K562 (cell line): ENCODE measurements at regions not wholly inside any gene's neighbourhood (a gene's known extent, or its start where the extent isn't known, plus 50 kb on each side); places are given as distances from the start of the nearest gene placed in this dataset.

Experiments
- ATAC-seq: fragments of 200-7000 bp; cut with Tn5 transposase; 3 replicates; pipeline ENCODE4 v1.9.1; 2020; ENCODE audit warnings: moderate library complexity
- BruUV-seq: library from RNA; stranded (reverse); fragments of 400-500 nt; replicated peaks from 2 replicates; lab custom pipeline; 2021; lab: Mats Ljungman, UMichigan
- CTCF ChIA-PET: fragments of 300-600 bp; formaldehyde crosslinking; extraction: SDS; loops from one replicate; lab custom pipeline; 2021; ENCODE audit warnings: low intra/inter-chr PET ratio; lab: Yijun Ruan, JAX
- POLR2A ChIA-PET: fragments of 300-600, 350-650 bp; sonication (Branson Sonifier 250); formaldehyde crosslinking; extraction: SDS; loops from one replicate; lab custom pipeline; 2021; ENCODE audit warnings: antibody characterized with exemption, inconsistent platforms; lab: Yijun Ruan, JAX
- DNase-seq, 4 experiments: peaks; one replicate each; pipeline versions ENCODE4 v3.0.0 to v3.0.0-alpha.2; 2011 to 2018; ENCODE audit warnings: low spot score in 3 of 4, mixed read lengths in 3 of 4; ENCODE audit errors: extremely low read depth in 1 of 4
- FAIRE-seq: peaks from 2 replicates; lab custom pipeline; 2011; peaks lifted over from hg19 to GRCh38; lab: Jason Lieb, UNC
- H2AFZ ChIP-seq: 2 replicates; pipeline ENCODE4 v1.6.0; 2011; ENCODE audit warnings: low read depth, low read length, control low read depth, inconsistent platforms
- H3K27ac ChIP-seq: fragments of 200-600 bp; 3 replicates; pipeline ENCODE4 v1.8.0; 2011; ENCODE audit warnings: low read depth, mild to moderate bottlenecking, control low read depth, inconsistent platforms, low read length, moderate library complexity, mixed read lengths; ENCODE audit errors: extremely low read depth
- H3K27me3 ChIP-seq, 2 experiments: fragments of 300-600 bp in 1 of 2; 2 replicates in 1 of 2; 3 replicates in 1 of 2; pipeline versions ENCODE4 v1.6.0 to v1.8.0; 2011; ENCODE audit warnings: inconsistent platforms in 2 of 2, low read length in 2 of 2, mild to moderate bottlenecking in 1 of 2, mixed read lengths in 1 of 2, moderate library complexity in 1 of 2; ENCODE audit not compliant: control insufficient read depth in 2 of 2, insufficient read depth in 2 of 2
- H3K36me3 ChIP-seq: fragments of 300-600 bp; 3 replicates; pipeline ENCODE4 v1.8.0; 2011; ENCODE audit warnings: mild to moderate bottlenecking, low read length, inconsistent platforms; ENCODE audit not compliant: control insufficient read depth, insufficient read depth
- H3K4me1 ChIP-seq, 2 experiments: fragments of 200-600 bp in 1 of 2; replicated peaks in 1 of 2; 2 replicates in 1 of 2; 3 replicates in 1 of 2; pipeline versions ENCODE4 v1.5.1 to v1.8.0; 2011; ENCODE audit warnings: inconsistent platforms in 2 of 2, low read length in 2 of 2, mild to moderate bottlenecking in 1 of 2, mixed read lengths in 1 of 2, moderate library complexity in 1 of 2; ENCODE audit not compliant: control insufficient read depth in 2 of 2, insufficient read depth in 2 of 2
- H3K4me2 ChIP-seq: 2 replicates; pipeline ENCODE4 v1.6.1; 2011; ENCODE audit warnings: low read length, control low read depth, inconsistent platforms, mixed read lengths; ENCODE audit not compliant: insufficient read depth
- H3K4me3 ChIP-seq: fragments of 200-600 bp; sonication (generic), shearing (Covaris generic); 2 replicates; pipeline ENCODE4 v1.5.1; 2016; ENCODE audit warnings: control low read depth, inconsistent platforms
- H3K79me2 ChIP-seq: fragments of 200-600 bp; 3 replicates; pipeline ENCODE4 v1.8.0; 2011; ENCODE audit warnings: low read length, inconsistent platforms; ENCODE audit not compliant: control insufficient read depth, insufficient read depth
- H3K9ac ChIP-seq, 2 experiments: 2 replicates each; pipeline versions ENCODE4 v1.6.0 to v1.6.1; 2011; ENCODE audit warnings: low read depth in 2 of 2, low read length in 2 of 2, control low read depth in 1 of 2, inconsistent platforms in 1 of 2, mild to moderate bottlenecking in 1 of 2, mixed read lengths in 1 of 2; ENCODE audit not compliant: insufficient read depth in 1 of 2
- H3K9me1 ChIP-seq: one replicate; pipeline ENCODE4 v1.6.0; 2011; ENCODE audit warnings: inconsistent platforms, mild to moderate bottlenecking, low read length, moderate library complexity; ENCODE audit not compliant: control insufficient read depth, insufficient read depth
- H3K9me3 ChIP-seq: replicated peaks from 2 replicates; pipeline ENCODE4 v1.5.1; 2011; ENCODE audit warnings: low read depth, low read length, inconsistent platforms; ENCODE audit not compliant: control insufficient read depth, insufficient read depth
- H4K20me1 ChIP-seq: replicated peaks from 2 replicates; pipeline ENCODE4 v1.6.1; 2011; ENCODE audit warnings: low read length, inconsistent platforms, mixed read lengths; ENCODE audit not compliant: control insufficient read depth, insufficient read depth
- TOE1 ChIP-seq, 2 experiments: fragments of 450-650 bp in 1 of 2; sonication (generic) in 1 of 2; formaldehyde crosslinking in 1 of 2; IDR thresholded peaks; 2 replicates each; pipeline versions ENCODE4 v1.7.1 to v1.8.0; 2016 to 2022; ENCODE audit warnings: borderline replicate concordance in 2 of 2, mild to moderate bottlenecking in 2 of 2, antibody characterized with exemption in 1 of 2, inconsistent platforms in 1 of 2, low read depth in 1 of 2, missing genetic modification reagents in 1 of 2, moderate library complexity in 1 of 2
- XRCC5 ChIP-seq: fragments of 200-400 bp; formaldehyde crosslinking; IDR thresholded peaks from 2 replicates; pipeline ENCODE4 v1.6.1; 2017; ENCODE audit warnings: low read depth, mild to moderate bottlenecking, low read length
- ZNF41 ChIP-seq: fragments of 250-450 bp; sonication (Bioruptor Pico); conservative IDR thresholded peaks from 2 replicates; pipeline ENCODE4 v1.4.0; 2020; ENCODE audit warnings: mild to moderate bottlenecking
- WGBS: fragments of 100-300 bp; shearing (Covaris generic); methylation state at CpG from one replicate; pipeline ENCODE4 v1.1.6; 2016; ENCODE audit warnings: low coverage, mixed read lengths; ENCODE audit not compliant: insufficient coverage; ENCODE audit errors: missing lambda C conversion rate; 5-methylcytosine and 5-hydroxymethylcytosine counted together
- in situ Hi-C: fragments of 300-500 bp; cut with MboI; formaldehyde crosslinking; loops from 4 replicates; pipeline ENCODE4 v1.15.0; 2018; ENCODE audit warnings: inconsistent platforms, mixed read lengths
- intact Hi-C: fragments of 100-400 bp; cut with micrococcal nuclease; formaldehyde crosslinking; loops from 2 replicates; pipeline ENCODE4 v1.14.2; 2022
- TF ChIP-seq, protein P1 (sequence below): conservative IDR thresholded peaks from 2 replicates; pipeline ENCODE4 v1.6.1; 2011; ENCODE audit warnings: low read depth, mild to moderate bottlenecking, low read length; ENCODE audit not compliant: control insufficient read depth
- TF ChIP-seq, protein P2 (sequence below): fragments of 450-650 bp; formaldehyde crosslinking; IDR thresholded peaks from 2 replicates; pipeline ENCODE4 v1.4.0; 2022; ENCODE audit warnings: mild to moderate bottlenecking, moderate library complexity
- TF ChIP-seq, protein P3 (sequence below): fragments of 450-650 bp; IDR thresholded peaks from 2 replicates; pipeline ENCODE4 v1.6.1; 2016; ENCODE audit warnings: mild to moderate bottlenecking, moderate library complexity
- TF ChIP-seq, protein P4 (sequence below): fragments of 450-650 bp; formaldehyde crosslinking; IDR thresholded peaks from 2 replicates; pipeline ENCODE4 v1.4.0; 2020; ENCODE audit warnings: mild to moderate bottlenecking

DNA sequence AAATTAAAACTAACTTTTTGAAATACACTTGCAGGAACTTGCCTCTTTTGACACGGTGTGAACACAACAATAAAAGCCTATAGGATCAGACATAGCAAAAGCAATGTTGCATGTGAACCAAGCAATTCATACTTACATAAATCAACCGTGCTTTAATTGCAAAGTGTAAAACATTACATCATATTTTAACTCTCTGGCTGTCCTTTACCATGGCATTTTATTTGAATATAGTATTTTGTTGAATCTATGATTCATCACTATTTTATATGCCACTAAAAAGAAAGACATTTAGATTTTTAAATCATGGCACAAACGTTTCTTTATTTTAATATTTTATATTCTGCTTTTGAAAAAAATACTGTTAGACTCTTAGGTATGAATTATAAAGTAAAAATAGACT is 757.0 kb upstream of the KCND2 start:
- H3K4me3 ChIP-seq = no peak overlapping the region
- DNase-seq (no peak), ATAC-seq (no peak), FAIRE-seq (no peak)
- no peaks in the 10 kb centered on the region for H4K20me1 ChIP-seq
- intact Hi-C loops (no loop called here), in situ Hi-C loops (no loop called here)
- H3K27me3 ChIP-seq = no peaks in the 10 kb centered on the region
- H3K4me2 ChIP-seq = no peak overlapping the region
- no peaks in the 10 kb centered on the region for H3K9me1 ChIP-seq
- H3K4me1 ChIP-seq = no peaks in the 10 kb centered on the region
- H3K79me2 ChIP-seq = no peaks in the 10 kb centered on the region
- H3K36me3 ChIP-seq = no peaks in the 10 kb centered on the region
- no TSS peak for BruUV-seq
- no peak overlapping the region for H3K27ac ChIP-seq
- no peaks in the 10 kb centered on the region for H3K9me3 ChIP-seq
- 0% methylated on average over 3 of the region's 3 CpGs for WGBS
- H3K9ac ChIP-seq = no peak overlapping the region
- ChIA-PET CTCF (no interaction called here), POLR2A (no interaction called here)
- H2AFZ ChIP-seq = no peak overlapping the region
- TF ChIP-seq ZNF41 (CRISPR knock-in tag) (no peak), TOE1 (IDR thresholded peaks at IDR 0.05; ENCODE audit: borderline replicate concordance) (no peak), TOE1 (CRISPR knock-in tag; IDR thresholded peaks at IDR 0.05; ENCODE audit: borderline replicate concordance, low read depth) (no peak), XRCC5 (no peak)
- TF ChIP-seq, protein P1, sequence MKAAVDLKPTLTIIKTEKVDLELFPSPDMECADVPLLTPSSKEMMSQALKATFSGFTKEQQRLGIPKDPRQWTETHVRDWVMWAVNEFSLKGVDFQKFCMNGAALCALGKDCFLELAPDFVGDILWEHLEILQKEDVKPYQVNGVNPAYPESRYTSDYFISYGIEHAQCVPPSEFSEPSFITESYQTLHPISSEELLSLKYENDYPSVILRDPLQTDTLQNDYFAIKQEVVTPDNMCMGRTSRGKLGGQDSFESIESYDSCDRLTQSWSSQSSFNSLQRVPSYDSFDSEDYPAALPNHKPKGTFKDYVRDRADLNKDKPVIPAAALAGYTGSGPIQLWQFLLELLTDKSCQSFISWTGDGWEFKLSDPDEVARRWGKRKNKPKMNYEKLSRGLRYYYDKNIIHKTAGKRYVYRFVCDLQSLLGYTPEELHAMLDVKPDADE = no peak
- TF ChIP-seq, protein P2, sequence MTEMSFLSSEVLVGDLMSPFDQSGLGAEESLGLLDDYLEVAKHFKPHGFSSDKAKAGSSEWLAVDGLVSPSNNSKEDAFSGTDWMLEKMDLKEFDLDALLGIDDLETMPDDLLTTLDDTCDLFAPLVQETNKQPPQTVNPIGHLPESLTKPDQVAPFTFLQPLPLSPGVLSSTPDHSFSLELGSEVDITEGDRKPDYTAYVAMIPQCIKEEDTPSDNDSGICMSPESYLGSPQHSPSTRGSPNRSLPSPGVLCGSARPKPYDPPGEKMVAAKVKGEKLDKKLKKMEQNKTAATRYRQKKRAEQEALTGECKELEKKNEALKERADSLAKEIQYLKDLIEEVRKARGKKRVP (CRISPR knock-in tag) = no peak
- TF ChIP-seq, protein P3, sequence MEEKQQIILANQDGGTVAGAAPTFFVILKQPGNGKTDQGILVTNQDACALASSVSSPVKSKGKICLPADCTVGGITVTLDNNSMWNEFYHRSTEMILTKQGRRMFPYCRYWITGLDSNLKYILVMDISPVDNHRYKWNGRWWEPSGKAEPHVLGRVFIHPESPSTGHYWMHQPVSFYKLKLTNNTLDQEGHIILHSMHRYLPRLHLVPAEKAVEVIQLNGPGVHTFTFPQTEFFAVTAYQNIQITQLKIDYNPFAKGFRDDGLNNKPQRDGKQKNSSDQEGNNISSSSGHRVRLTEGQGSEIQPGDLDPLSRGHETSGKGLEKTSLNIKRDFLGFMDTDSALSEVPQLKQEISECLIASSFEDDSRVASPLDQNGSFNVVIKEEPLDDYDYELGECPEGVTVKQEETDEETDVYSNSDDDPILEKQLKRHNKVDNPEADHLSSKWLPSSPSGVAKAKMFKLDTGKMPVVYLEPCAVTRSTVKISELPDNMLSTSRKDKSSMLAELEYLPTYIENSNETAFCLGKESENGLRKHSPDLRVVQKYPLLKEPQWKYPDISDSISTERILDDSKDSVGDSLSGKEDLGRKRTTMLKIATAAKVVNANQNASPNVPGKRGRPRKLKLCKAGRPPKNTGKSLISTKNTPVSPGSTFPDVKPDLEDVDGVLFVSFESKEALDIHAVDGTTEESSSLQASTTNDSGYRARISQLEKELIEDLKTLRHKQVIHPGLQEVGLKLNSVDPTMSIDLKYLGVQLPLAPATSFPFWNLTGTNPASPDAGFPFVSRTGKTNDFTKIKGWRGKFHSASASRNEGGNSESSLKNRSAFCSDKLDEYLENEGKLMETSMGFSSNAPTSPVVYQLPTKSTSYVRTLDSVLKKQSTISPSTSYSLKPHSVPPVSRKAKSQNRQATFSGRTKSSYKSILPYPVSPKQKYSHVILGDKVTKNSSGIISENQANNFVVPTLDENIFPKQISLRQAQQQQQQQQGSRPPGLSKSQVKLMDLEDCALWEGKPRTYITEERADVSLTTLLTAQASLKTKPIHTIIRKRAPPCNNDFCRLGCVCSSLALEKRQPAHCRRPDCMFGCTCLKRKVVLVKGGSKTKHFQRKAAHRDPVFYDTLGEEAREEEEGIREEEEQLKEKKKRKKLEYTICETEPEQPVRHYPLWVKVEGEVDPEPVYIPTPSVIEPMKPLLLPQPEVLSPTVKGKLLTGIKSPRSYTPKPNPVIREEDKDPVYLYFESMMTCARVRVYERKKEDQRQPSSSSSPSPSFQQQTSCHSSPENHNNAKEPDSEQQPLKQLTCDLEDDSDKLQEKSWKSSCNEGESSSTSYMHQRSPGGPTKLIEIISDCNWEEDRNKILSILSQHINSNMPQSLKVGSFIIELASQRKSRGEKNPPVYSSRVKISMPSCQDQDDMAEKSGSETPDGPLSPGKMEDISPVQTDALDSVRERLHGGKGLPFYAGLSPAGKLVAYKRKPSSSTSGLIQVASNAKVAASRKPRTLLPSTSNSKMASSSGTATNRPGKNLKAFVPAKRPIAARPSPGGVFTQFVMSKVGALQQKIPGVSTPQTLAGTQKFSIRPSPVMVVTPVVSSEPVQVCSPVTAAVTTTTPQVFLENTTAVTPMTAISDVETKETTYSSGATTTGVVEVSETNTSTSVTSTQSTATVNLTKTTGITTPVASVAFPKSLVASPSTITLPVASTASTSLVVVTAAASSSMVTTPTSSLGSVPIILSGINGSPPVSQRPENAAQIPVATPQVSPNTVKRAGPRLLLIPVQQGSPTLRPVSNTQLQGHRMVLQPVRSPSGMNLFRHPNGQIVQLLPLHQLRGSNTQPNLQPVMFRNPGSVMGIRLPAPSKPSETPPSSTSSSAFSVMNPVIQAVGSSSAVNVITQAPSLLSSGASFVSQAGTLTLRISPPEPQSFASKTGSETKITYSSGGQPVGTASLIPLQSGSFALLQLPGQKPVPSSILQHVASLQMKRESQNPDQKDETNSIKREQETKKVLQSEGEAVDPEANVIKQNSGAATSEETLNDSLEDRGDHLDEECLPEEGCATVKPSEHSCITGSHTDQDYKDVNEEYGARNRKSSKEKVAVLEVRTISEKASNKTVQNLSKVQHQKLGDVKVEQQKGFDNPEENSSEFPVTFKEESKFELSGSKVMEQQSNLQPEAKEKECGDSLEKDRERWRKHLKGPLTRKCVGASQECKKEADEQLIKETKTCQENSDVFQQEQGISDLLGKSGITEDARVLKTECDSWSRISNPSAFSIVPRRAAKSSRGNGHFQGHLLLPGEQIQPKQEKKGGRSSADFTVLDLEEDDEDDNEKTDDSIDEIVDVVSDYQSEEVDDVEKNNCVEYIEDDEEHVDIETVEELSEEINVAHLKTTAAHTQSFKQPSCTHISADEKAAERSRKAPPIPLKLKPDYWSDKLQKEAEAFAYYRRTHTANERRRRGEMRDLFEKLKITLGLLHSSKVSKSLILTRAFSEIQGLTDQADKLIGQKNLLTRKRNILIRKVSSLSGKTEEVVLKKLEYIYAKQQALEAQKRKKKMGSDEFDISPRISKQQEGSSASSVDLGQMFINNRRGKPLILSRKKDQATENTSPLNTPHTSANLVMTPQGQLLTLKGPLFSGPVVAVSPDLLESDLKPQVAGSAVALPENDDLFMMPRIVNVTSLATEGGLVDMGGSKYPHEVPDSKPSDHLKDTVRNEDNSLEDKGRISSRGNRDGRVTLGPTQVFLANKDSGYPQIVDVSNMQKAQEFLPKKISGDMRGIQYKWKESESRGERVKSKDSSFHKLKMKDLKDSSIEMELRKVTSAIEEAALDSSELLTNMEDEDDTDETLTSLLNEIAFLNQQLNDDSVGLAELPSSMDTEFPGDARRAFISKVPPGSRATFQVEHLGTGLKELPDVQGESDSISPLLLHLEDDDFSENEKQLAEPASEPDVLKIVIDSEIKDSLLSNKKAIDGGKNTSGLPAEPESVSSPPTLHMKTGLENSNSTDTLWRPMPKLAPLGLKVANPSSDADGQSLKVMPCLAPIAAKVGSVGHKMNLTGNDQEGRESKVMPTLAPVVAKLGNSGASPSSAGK = no peak
- TF ChIP-seq, protein P4, sequence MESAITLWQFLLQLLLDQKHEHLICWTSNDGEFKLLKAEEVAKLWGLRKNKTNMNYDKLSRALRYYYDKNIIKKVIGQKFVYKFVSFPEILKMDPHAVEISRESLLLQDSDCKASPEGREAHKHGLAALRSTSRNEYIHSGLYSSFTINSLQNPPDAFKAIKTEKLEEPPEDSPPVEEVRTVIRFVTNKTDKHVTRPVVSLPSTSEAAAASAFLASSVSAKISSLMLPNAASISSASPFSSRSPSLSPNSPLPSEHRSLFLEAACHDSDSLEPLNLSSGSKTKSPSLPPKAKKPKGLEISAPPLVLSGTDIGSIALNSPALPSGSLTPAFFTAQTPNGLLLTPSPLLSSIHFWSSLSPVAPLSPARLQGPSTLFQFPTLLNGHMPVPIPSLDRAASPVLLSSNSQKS (CRISPR knock-in tag) = no peak
